Urinary bladder (tissue), 3 donors: ENCODE measurements at regions not wholly inside any gene's neighbourhood (a gene's known extent, or its start where the extent isn't known, plus 50 kb on each side); places are given as distances from the start of the nearest gene placed in this dataset.

ENCODE experiments used
- DNase-seq: peaks from one replicate; pipeline ENCODE4 v3.0.0-alpha.2; 2015; ENCODE audit errors: extremely low spot score
- H3K27ac ChIP-seq: one replicate; pipeline ENCODE4 v1.5.1; 2013; ENCODE audit warnings: low read depth, mild to moderate bottlenecking, moderate library complexity
- H3K36me3 ChIP-seq: one replicate; pipeline ENCODE4 v1.6.1; 2013; ENCODE audit warnings: mild to moderate bottlenecking, moderate library complexity; ENCODE audit not compliant: insufficient read depth
- H3K4me1 ChIP-seq: one replicate; pipeline ENCODE4 v1.6.1; 2013; ENCODE audit warnings: mild to moderate bottlenecking, moderate library complexity; ENCODE audit not compliant: insufficient read depth
- H3K4me3 ChIP-seq: one replicate; pipeline ENCODE4 v1.5.1; 2013; ENCODE audit warnings: low read depth, low read length
- WGBS: extraction: QIAGEN DNeasy Blood & Tissue Kit; methylation state at CpG from one replicate; pipeline ENCODE4 v1.1.7; 2013; 5-methylcytosine and 5-hydroxymethylcytosine counted together
- donor health status: healthy with polysubstance abuse.
- donor health status: healthy.

- no peak for DNase-seq
- WGBS, result 60% methylated on average over 3 of the region's 3 CpGs
- Histone ChIP-seq H3K36me3 (no peaks in the 10 kb centered on the region), H3K27ac (no peak overlapping the region), H3K4me3 (no peak overlapping the region), H3K4me1 (no peaks in the 10 kb centered on the region)
These were observed 85.1 kb upstream of the C14orf180 start for GRCh38 chr14:104494483-104494882.

GRCh38 chr14:104496095-104496494 lies 83.5 kb upstream of the C14orf180 start:
- no peak for DNase-seq
- Histone ChIP-seq H3K27ac (no peak overlapping the region), H3K4me1 (no peaks in the 10 kb centered on the region), H3K36me3 (no peaks in the 10 kb centered on the region), H3K4me3 (no peak overlapping the region)
- WGBS, result 73% methylated on average over 6 of the region's 6 CpGs

- 67% methylated on average over 15 of the region's 15 CpGs for WGBS
- Histone ChIP-seq H3K36me3 (no peaks in the 10 kb centered on the region), H3K27ac (no peak overlapping the region), H3K4me1 (no peaks in the 10 kb centered on the region), H3K4me3 (no peak overlapping the region)
- DNase-seq, result no peak
These were observed 79.5 kb upstream of the C14orf180 start for GRCh38 chr14:104499784-104500760.

- no peaks in the 10 kb centered on the region for H3K4me1 ChIP-seq
- no peak overlapping the region for H3K4me3 ChIP-seq
- DNase-seq, result no peak
- WGBS, result 89% methylated on average over 1 of the region's 1 CpG
- no peaks in the 10 kb centered on the region for H3K36me3 ChIP-seq
- H3K27ac ChIP-seq, result no peak overlapping the region
These were observed 77.5 kb upstream of the C14orf180 start for GRCh38 chr14:104502060-104502459.

GRCh38 chr14:104503691-104504090 lies 75.9 kb upstream of the C14orf180 start:
- no peak for DNase-seq
- 75% methylated on average over 6 of the region's 6 CpGs for WGBS
- no peaks in the 10 kb centered on the region for H3K36me3 ChIP-seq
- H3K4me3 ChIP-seq, result no peak overlapping the region
- no peaks in the 10 kb centered on the region for H3K4me1 ChIP-seq
- no peak overlapping the region for H3K27ac ChIP-seq

- WGBS, result 89% methylated on average over 7 of the region's 7 CpGs
These were observed 75.3 kb upstream of the C14orf180 start for GRCh38 chr14:104504172-104504735.

GRCh38 chr14:104505085-104506074 lies 74.2 kb upstream of the C14orf180 start:
- H3K36me3 ChIP-seq, result no peaks in the 10 kb centered on the region
- no peaks in the 10 kb centered on the region for H3K4me1 ChIP-seq
- no peak overlapping the region for H3K27ac ChIP-seq
- no peak overlapping the region for H3K4me3 ChIP-seq
- no peak for DNase-seq
- WGBS, result 74% methylated on average over 28 of the region's 28 CpGs

More at GRCh38 chr14:104504172-104504735, 75.3 kb upstream of the C14orf180 start:
- DNase-seq, result no peak
- Histone ChIP-seq H3K27ac (no peak overlapping the region), H3K4me1 (no peaks in the 10 kb centered on the region), H3K4me3 (no peak overlapping the region), H3K36me3 (no peaks in the 10 kb centered on the region)

- Histone ChIP-seq H3K4me1 (no peaks in the 10 kb centered on the region), H3K36me3 (no peaks in the 10 kb centered on the region), H3K4me3 (no peak overlapping the region), H3K27ac (no peak overlapping the region)
- 78% methylated on average over 11 of the region's 11 CpGs for WGBS
- no peak for DNase-seq
These were observed 72.9 kb upstream of the C14orf180 start for GRCh38 chr14:104506461-104507253.

GRCh38 chr14:104507443-104507842 lies 72.1 kb upstream of the C14orf180 start:
- Histone ChIP-seq H3K4me3 (no peak overlapping the region), H3K4me1 (no peaks in the 10 kb centered on the region), H3K36me3 (no peaks in the 10 kb centered on the region), H3K27ac (no peak overlapping the region)
- DNase-seq, result no peak
- WGBS, result 49% methylated on average over 6 of the region's 6 CpGs

- 73% methylated on average over 12 of the region's 12 CpGs for WGBS
- no peaks in the 10 kb centered on the region for H3K36me3 ChIP-seq
- DNase-seq, result no peak
- H3K4me1 ChIP-seq, result no peaks in the 10 kb centered on the region
- H3K4me3 ChIP-seq, result no peak overlapping the region
- no peak overlapping the region for H3K27ac ChIP-seq
These were observed 69.9 kb upstream of the C14orf180 start for GRCh38 chr14:104509673-104510072.

GRCh38 chr14:104510216-104510615 lies 69.3 kb upstream of the C14orf180 start:
- H3K4me1 ChIP-seq, result no peaks in the 10 kb centered on the region
- H3K36me3 ChIP-seq, result no peaks in the 10 kb centered on the region
- DNase-seq, result no peak
- 68% methylated on average over 3 of the region's 3 CpGs for WGBS
- H3K27ac ChIP-seq, result no peak overlapping the region
- no peak overlapping the region for H3K4me3 ChIP-seq

GRCh38 chr14:104510794-104511611 lies 68.6 kb upstream of the C14orf180 start:
- WGBS, result 76% methylated on average over 32 of the region's 32 CpGs

More at GRCh38 chr14:104510794-104511611, 68.6 kb upstream of the C14orf180 start:
- no peak overlapping the region for H3K4me3 ChIP-seq
- H3K36me3 ChIP-seq, result no peaks in the 10 kb centered on the region
- H3K27ac ChIP-seq, result no peak overlapping the region
- DNase-seq, result no peak
- H3K4me1 ChIP-seq, result no peaks in the 10 kb centered on the region
